Suprapubic skin (tissue), 4 donors: ENCODE measurements at regions not wholly inside any gene's neighbourhood (a gene's known extent, or its start where the extent isn't known, plus 50 kb on each side); places are given as distances from the start of the nearest gene placed in this dataset.

Experiments used
- POLR2A ChIP-seq, 2 donors: fragments of 450-650 bp; IDR thresholded peaks; one replicate each; pipeline ENCODE4 v1.6.1; 2017; ENCODE audit warnings: antibody characterized with exemption in 2 of 2, mild to moderate bottlenecking in 2 of 2, moderate library complexity in 2 of 2
- POLR2AphosphoS5 ChIP-seq, 3 donors: sonication (generic); formaldehyde crosslinking; IDR thresholded peaks; one replicate each; pipeline ENCODE4 v1.6.1; 2017; ENCODE audit warnings: antibody characterized with exemption in 3 of 3
- TF ChIP-seq, protein P1 (sequence below), 2 donors: fragments of 200-600 bp in 1 of 2; fragments of 450-650 bp in 1 of 2; sonication (generic) in 1 of 2; IDR thresholded peaks; one replicate each; pipeline ENCODE4 v1.5.1; 2016 to 2019; ENCODE audit warnings: antibody characterized with exemption in 2 of 2, mild to moderate bottlenecking in 1 of 2, moderate library complexity in 1 of 2

DNA sequence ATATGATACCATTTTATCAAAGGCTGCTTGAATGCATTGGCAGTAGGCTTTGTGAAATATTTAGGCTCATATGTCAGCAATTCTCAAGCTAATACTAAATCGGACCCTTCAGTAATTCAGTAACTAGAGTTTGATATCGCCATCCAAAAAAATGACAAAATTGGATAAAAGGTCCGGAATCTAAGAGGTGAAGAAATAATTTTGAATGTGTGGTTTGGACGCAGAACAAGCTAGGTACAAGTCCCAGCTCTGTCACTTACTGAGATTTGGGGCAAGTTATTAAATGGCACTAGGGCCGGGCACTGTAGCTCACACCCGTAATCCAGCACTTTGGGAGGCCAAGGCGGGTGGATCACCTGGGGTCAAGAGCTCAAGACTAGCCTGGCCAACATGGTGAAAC, 956.5 kb downstream of the CDH11 start:
- TF ChIP-seq POLR2A (IDR thresholded peaks at IDR 0.05) (no peak), POLR2AphosphoS5 (IDR thresholded peaks at IDR 0.05) (no peak)
- TF ChIP-seq, protein P1, sequence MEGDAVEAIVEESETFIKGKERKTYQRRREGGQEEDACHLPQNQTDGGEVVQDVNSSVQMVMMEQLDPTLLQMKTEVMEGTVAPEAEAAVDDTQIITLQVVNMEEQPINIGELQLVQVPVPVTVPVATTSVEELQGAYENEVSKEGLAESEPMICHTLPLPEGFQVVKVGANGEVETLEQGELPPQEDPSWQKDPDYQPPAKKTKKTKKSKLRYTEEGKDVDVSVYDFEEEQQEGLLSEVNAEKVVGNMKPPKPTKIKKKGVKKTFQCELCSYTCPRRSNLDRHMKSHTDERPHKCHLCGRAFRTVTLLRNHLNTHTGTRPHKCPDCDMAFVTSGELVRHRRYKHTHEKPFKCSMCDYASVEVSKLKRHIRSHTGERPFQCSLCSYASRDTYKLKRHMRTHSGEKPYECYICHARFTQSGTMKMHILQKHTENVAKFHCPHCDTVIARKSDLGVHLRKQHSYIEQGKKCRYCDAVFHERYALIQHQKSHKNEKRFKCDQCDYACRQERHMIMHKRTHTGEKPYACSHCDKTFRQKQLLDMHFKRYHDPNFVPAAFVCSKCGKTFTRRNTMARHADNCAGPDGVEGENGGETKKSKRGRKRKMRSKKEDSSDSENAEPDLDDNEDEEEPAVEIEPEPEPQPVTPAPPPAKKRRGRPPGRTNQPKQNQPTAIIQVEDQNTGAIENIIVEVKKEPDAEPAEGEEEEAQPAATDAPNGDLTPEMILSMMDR (IDR thresholded peaks at IDR 0.05) = no peak
